Fibroblast of lung (primary cell): ENCODE measurements at regions not wholly inside any gene's neighbourhood (a gene's known extent, or its start where the extent isn't known, plus 50 kb on each side); places are given as distances from the start of the nearest gene placed in this dataset.

Source experiments
- DNase-seq, 2 donors: peaks; one replicate each; pipeline versions ENCODE4 v3.0.0 to v3.0.0-alpha.2; 2010; ENCODE audit warnings: low read depth in 2 of 2
- H2AFZ ChIP-seq: 2 replicates; pipeline ENCODE4 v1.5.1; 2012; ENCODE audit warnings: low read length, control low read depth, inconsistent platforms
- H3K27ac ChIP-seq: 2 replicates; pipeline ENCODE4 v1.5.1; 2011; ENCODE audit warnings: low read length, control low read depth; ENCODE audit not compliant: insufficient read depth
- H3K27me3 ChIP-seq: 2 replicates; pipeline ENCODE4 v1.5.1; 2011; ENCODE audit warnings: mild to moderate bottlenecking, low read length; ENCODE audit not compliant: control insufficient read depth, insufficient read depth
- H3K36me3 ChIP-seq: 2 replicates; pipeline ENCODE4 v1.5.1; 2011; ENCODE audit warnings: low read length; ENCODE audit not compliant: control insufficient read depth, insufficient read depth
- H3K4me1 ChIP-seq: 2 replicates; pipeline ENCODE4 v1.5.1; 2011; ENCODE audit warnings: low read length; ENCODE audit not compliant: control insufficient read depth, insufficient read depth; ENCODE audit errors: extremely low read depth
- H3K4me2 ChIP-seq: 2 replicates; pipeline ENCODE4 v1.5.1; 2011; ENCODE audit warnings: low read length, control low read depth; ENCODE audit not compliant: insufficient read depth; ENCODE audit errors: extremely low read depth
- H3K4me3 ChIP-seq, 4 experiments: fragments of 200-600 bp in 1 of 4; sonication (generic) in 1 of 4; replicated peaks in 1 of 4; 2 replicates each; pipeline ENCODE4 v1.5.1; 2011 to 2016; ENCODE audit warnings: low read length in 4 of 4, low read depth in 3 of 4, mild to moderate bottlenecking in 3 of 4, control low read depth in 2 of 4, inconsistent platforms in 1 of 4, mixed read lengths in 1 of 4; ENCODE audit not compliant: insufficient read depth in 1 of 4; ENCODE audit errors: control extremely low read depth in 1 of 4
- H3K79me2 ChIP-seq: 2 replicates; pipeline ENCODE4 v1.5.1; 2012; ENCODE audit warnings: mild to moderate bottlenecking, low read length, inconsistent platforms; ENCODE audit not compliant: control insufficient read depth, insufficient read depth
- H3K9ac ChIP-seq: 2 replicates; pipeline ENCODE4 v1.5.1; 2011; ENCODE audit warnings: mild to moderate bottlenecking, low read length, control low read depth; ENCODE audit not compliant: insufficient read depth
- H3K9me3 ChIP-seq: 2 replicates; pipeline ENCODE4 v1.5.1; 2012; ENCODE audit warnings: low read depth, low read length; ENCODE audit not compliant: control insufficient read depth, insufficient read depth
- H4K20me1 ChIP-seq: 2 replicates; pipeline ENCODE4 v1.5.1; 2011; ENCODE audit warnings: low read length; ENCODE audit not compliant: control insufficient read depth, insufficient read depth; ENCODE audit errors: extremely low read depth
- CTCF ChIP-seq, 2 donors: IDR thresholded peaks in 1 of 2; conservative IDR thresholded peaks in 1 of 2; 1 replicate in 1 of 2; 2 replicates in 1 of 2; pipeline ENCODE4 v1.5.1; 2011 to 2012; ENCODE audit warnings: low read length in 2 of 2, control low read depth in 1 of 2, inconsistent platforms in 1 of 2, low read depth in 1 of 2, mild to moderate bottlenecking in 1 of 2
- EZH2 ChIP-seq: IDR thresholded peaks from 2 replicates; pipeline ENCODE4 v1.5.1; 2012; ENCODE audit warnings: low read length, control low read depth, mild to moderate bottlenecking; ENCODE audit errors: missing control alignments

GRCh38 chr18:37762076-37762621 lies 196.6 kb upstream of the CELF4 start:
- H2AFZ ChIP-seq: no peak overlapping the region
- no peak overlapping the region for H3K9ac ChIP-seq
- H3K79me2 ChIP-seq: no peaks in the 10 kb centered on the region
- no peaks in the 10 kb centered on the region for H3K4me1 ChIP-seq
- H3K36me3 ChIP-seq: no peaks in the 10 kb centered on the region
- no peak for TF ChIP-seq EZH2
- no peak overlapping the region for H3K4me2 ChIP-seq
- H3K27me3 ChIP-seq: no peaks in the 10 kb centered on the region
- no peak for DNase-seq
- H3K4me3 ChIP-seq: no peak overlapping the region
- no peak overlapping the region for H3K27ac ChIP-seq
- H3K9me3 ChIP-seq: no peaks in the 10 kb centered on the region
- no peaks in the 10 kb centered on the region for H4K20me1 ChIP-seq

- DNase-seq: no peak
- Histone ChIP-seq H3K4me3 (no peak overlapping the region), H3K27me3 (no peaks in the 10 kb centered on the region), H3K79me2 (no peaks in the 10 kb centered on the region), H3K27ac (no peak overlapping the region), H3K36me3 (no peaks in the 10 kb centered on the region), H3K4me1 (no peaks in the 10 kb centered on the region), H4K20me1 (no peaks in the 10 kb centered on the region), H3K4me2 (no peak overlapping the region), H3K9ac (no peak overlapping the region), H2AFZ (no peak overlapping the region), H3K9me3 (no peaks in the 10 kb centered on the region)
- TF ChIP-seq CTCF (conservative IDR thresholded peaks at IDR 0.05 in 1 of 2, IDR thresholded peaks at IDR 0.05 in 1 of 2; ENCODE audit: low read depth in 1 of 2, low read length in 2 of 2): no peak
- no peak for TF ChIP-seq EZH2
These were observed 188.5 kb upstream of the CELF4 start for GRCh38 chr18:37754141-37754540.

- H3K4me1 ChIP-seq: no peaks in the 10 kb centered on the region
- H3K27me3 ChIP-seq: no peaks in the 10 kb centered on the region
- H2AFZ ChIP-seq: no peak overlapping the region
- H3K9ac ChIP-seq: no peak overlapping the region
- no peak for DNase-seq
- no peak overlapping the region for H3K4me2 ChIP-seq
- no peaks in the 10 kb centered on the region for H3K9me3 ChIP-seq
- H3K4me3 ChIP-seq: no peak overlapping the region
- no peaks in the 10 kb centered on the region for H4K20me1 ChIP-seq
- no peaks in the 10 kb centered on the region for H3K79me2 ChIP-seq
- TF ChIP-seq CTCF (conservative IDR thresholded peaks at IDR 0.05 in 1 of 2, IDR thresholded peaks at IDR 0.05 in 1 of 2; ENCODE audit: low read depth in 1 of 2, low read length in 2 of 2) (no peak), EZH2 (no peak)
- H3K27ac ChIP-seq: no peak overlapping the region
- no peaks in the 10 kb centered on the region for H3K36me3 ChIP-seq
These were observed 176.8 kb upstream of the CELF4 start for GRCh38 chr18:37742436-37742835.
